ENCODE measurements at regions not wholly inside any gene's neighbourhood (a gene's known extent, or its start where the extent isn't known, plus 50 kb on each side); places are given as distances from the start of the nearest gene placed in this dataset.

DNA sequence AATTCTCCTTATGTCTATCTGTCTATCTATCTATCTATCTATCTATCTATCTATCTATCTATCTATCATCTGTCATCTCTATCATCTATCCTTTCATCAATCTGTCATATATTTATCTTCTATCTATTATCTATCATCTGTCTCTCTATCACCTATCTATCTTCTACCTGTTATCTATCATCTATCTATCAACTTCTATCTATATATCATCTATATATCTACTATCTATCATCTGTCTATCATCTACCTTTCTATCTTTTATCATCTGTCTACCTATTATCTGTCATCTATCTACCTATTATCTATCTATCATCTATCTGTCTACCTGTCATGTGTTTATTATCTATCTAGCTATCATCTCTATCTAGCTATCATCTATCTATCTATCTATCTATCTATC, 124.7 kb upstream of the C1orf174 start:
- Histone ChIP-seq H3K9me3 (ENCODE audit: control insufficient read depth in 4 of 4, low read length in 3 of 4) (no peaks in the 10 kb centered on the region), H3K27me3 (ENCODE audit: control insufficient read depth in 4 of 4, insufficient read depth in 4 of 4, low read length in 3 of 4) (peaks cover 0 to 4% (median 0%) of the 10 kb centered on the region in 4 donors), H3K27ac (ENCODE audit: low read depth in 1 of 2, low read length in 2 of 2) (no peak overlapping the region), H3K36me3 (ENCODE audit: control insufficient read depth in 4 of 4, insufficient read depth in 3 of 4, low read depth in 1 of 4, low read length in 3 of 4) (no peaks in the 10 kb centered on the region), H3K9ac (ENCODE audit: low read depth in 1 of 2, low read length in 2 of 2) (no peak overlapping the region), H3K4me1 (ENCODE audit: control insufficient read depth in 4 of 4, insufficient read depth in 4 of 4, low read length in 3 of 4) (no peaks in the 10 kb centered on the region), H3K4me3 (ENCODE audit: low read depth in 1 of 3, low read length in 3 of 3) (no peak overlapping the region)
- no peak for TF ChIP-seq SP1 (IDR thresholded peaks at IDR 0.05)
- no peak for TF ChIP-seq HNF4G (IDR thresholded peaks at IDR 0.05)
- TF ChIP-seq RXRA (IDR thresholded peaks at IDR 0.05) = no peak
- TF ChIP-seq, protein P1, sequence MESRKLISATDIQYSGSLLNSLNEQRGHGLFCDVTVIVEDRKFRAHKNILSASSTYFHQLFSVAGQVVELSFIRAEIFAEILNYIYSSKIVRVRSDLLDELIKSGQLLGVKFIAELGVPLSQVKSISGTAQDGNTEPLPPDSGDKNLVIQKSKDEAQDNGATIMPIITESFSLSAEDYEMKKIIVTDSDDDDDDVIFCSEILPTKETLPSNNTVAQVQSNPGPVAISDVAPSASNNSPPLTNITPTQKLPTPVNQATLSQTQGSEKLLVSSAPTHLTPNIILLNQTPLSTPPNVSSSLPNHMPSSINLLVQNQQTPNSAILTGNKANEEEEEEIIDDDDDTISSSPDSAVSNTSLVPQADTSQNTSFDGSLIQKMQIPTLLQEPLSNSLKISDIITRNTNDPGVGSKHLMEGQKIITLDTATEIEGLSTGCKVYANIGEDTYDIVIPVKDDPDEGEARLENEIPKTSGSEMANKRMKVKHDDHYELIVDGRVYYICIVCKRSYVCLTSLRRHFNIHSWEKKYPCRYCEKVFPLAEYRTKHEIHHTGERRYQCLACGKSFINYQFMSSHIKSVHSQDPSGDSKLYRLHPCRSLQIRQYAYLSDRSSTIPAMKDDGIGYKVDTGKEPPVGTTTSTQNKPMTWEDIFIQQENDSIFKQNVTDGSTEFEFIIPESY (IDR thresholded peaks at IDR 0.05) = no peak
- no peak for TF ChIP-seq FOXA1 (IDR thresholded peaks at IDR 0.05)
- no peak for TF ChIP-seq GABPA (IDR thresholded peaks at IDR 0.05 in 1 of 2, conservative IDR thresholded peaks at IDR 0.05 in 1 of 2)
- no peak for TF ChIP-seq HNF4A (conservative IDR thresholded peaks at IDR 0.05)
- TF ChIP-seq TAF1 (conservative IDR thresholded peaks at IDR 0.05) = no peak
- TF ChIP-seq EGR1 (IDR thresholded peaks at IDR 0.05; ENCODE audit: low read depth in 2 of 2) = no peak
- no peak for TF ChIP-seq JUND (IDR thresholded peaks at IDR 0.05)
- TF ChIP-seq, protein P2, sequence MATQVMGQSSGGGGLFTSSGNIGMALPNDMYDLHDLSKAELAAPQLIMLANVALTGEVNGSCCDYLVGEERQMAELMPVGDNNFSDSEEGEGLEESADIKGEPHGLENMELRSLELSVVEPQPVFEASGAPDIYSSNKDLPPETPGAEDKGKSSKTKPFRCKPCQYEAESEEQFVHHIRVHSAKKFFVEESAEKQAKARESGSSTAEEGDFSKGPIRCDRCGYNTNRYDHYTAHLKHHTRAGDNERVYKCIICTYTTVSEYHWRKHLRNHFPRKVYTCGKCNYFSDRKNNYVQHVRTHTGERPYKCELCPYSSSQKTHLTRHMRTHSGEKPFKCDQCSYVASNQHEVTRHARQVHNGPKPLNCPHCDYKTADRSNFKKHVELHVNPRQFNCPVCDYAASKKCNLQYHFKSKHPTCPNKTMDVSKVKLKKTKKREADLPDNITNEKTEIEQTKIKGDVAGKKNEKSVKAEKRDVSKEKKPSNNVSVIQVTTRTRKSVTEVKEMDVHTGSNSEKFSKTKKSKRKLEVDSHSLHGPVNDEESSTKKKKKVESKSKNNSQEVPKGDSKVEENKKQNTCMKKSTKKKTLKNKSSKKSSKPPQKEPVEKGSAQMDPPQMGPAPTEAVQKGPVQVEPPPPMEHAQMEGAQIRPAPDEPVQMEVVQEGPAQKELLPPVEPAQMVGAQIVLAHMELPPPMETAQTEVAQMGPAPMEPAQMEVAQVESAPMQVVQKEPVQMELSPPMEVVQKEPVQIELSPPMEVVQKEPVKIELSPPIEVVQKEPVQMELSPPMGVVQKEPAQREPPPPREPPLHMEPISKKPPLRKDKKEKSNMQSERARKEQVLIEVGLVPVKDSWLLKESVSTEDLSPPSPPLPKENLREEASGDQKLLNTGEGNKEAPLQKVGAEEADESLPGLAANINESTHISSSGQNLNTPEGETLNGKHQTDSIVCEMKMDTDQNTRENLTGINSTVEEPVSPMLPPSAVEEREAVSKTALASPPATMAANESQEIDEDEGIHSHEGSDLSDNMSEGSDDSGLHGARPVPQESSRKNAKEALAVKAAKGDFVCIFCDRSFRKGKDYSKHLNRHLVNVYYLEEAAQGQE (IDR thresholded peaks at IDR 0.05) = no peak
- no peak for TF ChIP-seq YY1 (IDR thresholded peaks at IDR 0.05)
- TF ChIP-seq, protein P3, sequence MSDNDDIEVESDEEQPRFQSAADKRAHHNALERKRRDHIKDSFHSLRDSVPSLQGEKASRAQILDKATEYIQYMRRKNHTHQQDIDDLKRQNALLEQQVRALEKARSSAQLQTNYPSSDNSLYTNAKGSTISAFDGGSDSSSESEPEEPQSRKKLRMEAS (IDR thresholded peaks at IDR 0.05) = no peak
- TF ChIP-seq FOXA2 (IDR thresholded peaks at IDR 0.05) = no peak
- no peak for TF ChIP-seq CTCF (IDR thresholded peaks at IDR 0.05; ENCODE audit: low read depth, low read length, missing input control)
- no peak for DNase-seq (ENCODE audit: low spot score)

- Histone ChIP-seq H3K4me3 (ENCODE audit: low read depth in 1 of 3, low read length in 3 of 3) (no peak overlapping the region), H3K9me3 (ENCODE audit: control insufficient read depth in 4 of 4, low read length in 3 of 4) (peaks cover 0 to 2% (median under 1%) of the 10 kb centered on the region in 4 donors), H3K27ac (ENCODE audit: low read depth in 1 of 2, low read length in 2 of 2) (no peak overlapping the region), H3K4me1 (ENCODE audit: control insufficient read depth in 4 of 4, insufficient read depth in 4 of 4, low read length in 3 of 4) (no peaks in the 10 kb centered on the region), H3K27me3 (ENCODE audit: control insufficient read depth in 4 of 4, insufficient read depth in 4 of 4, low read length in 3 of 4) (peaks cover 0 to 4% (median 0%) of the 10 kb centered on the region in 4 donors), H3K9ac (ENCODE audit: low read depth in 1 of 2, low read length in 2 of 2) (no peak overlapping the region), H3K36me3 (ENCODE audit: control insufficient read depth in 4 of 4, insufficient read depth in 3 of 4, low read depth in 1 of 4, low read length in 3 of 4) (no peaks in the 10 kb centered on the region)
- 64% methylated on average over 5 of the region's 5 CpGs for WGBS
- TF ChIP-seq, protein P3 (IDR thresholded peaks at IDR 0.05) = no peak
- no peak for TF ChIP-seq HNF4G (IDR thresholded peaks at IDR 0.05)
- no peak for TF ChIP-seq YY1 (IDR thresholded peaks at IDR 0.05)
- no peak for TF ChIP-seq CTCF (IDR thresholded peaks at IDR 0.05; ENCODE audit: low read depth, low read length, missing input control)
- TF ChIP-seq FOXA2 (IDR thresholded peaks at IDR 0.05) = no peak
- no peak for TF ChIP-seq EGR1 (IDR thresholded peaks at IDR 0.05; ENCODE audit: low read depth in 2 of 2)
- no peak for TF ChIP-seq FOXA1 (IDR thresholded peaks at IDR 0.05)
- TF ChIP-seq GABPA (IDR thresholded peaks at IDR 0.05 in 1 of 2, conservative IDR thresholded peaks at IDR 0.05 in 1 of 2) = no peak
- TF ChIP-seq RXRA (IDR thresholded peaks at IDR 0.05) = no peak
- TF ChIP-seq HNF4A (conservative IDR thresholded peaks at IDR 0.05) = no peak
- no peak for TF ChIP-seq ATF3 (IDR thresholded peaks at IDR 0.05)
- TF ChIP-seq RAD21 (IDR thresholded peaks at IDR 0.05) = no peak
- no peak for DNase-seq (ENCODE audit: low spot score)
Measured at GRCh38 chr1:4025752-4026151, 125.7 kb upstream of the C1orf174 start.
